ENCODE measurements at regions not wholly inside any gene's neighbourhood (a gene's known extent, or its start where the extent isn't known, plus 50 kb on each side); places are given as distances from the start of the nearest gene placed in this dataset.

GRCh38 chr6:97822632-97823031 is 539.6 kb upstream of the MMS22L start:
- no peak for DNase-seq

DNA sequence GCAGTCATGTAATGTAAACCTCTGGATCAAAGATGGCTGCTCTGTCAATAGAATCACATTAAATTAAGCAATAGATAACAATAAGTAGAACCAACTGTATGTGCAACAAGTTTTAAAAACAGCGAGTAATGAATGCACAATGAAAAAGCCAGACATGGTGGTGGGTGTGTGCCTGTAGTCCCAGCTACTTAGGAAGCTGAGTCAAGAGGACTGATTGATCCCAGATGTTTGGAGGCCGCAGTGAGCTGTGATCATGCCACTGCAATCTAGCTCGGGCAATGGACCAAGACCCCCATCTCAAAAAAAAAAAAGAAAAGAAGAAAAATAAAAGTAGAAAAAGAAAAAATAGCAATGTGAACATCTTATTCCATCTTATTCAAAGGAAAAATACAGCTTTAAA is 558.7 kb upstream of the MMS22L start:
- no peak for DNase-seq

DNA sequence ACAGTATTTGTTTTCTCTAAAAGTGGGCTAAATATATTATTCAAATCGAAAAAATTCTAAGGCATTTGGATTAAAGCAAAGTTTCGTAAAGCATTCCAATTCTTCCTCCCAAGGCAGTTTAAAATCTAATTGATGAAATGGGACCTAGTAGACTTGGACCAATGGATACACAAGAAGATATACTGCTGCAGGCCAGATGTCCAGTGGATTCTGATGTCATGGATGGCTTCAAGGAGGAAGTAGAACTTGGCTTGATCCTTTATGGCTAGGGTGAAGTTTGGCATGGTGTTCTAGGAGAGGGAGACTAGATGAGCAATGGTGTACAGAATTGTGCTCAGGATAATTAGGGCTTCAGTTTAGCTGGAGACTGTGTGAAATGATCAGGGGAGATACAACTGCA is 559.5 kb upstream of the MMS22L start:
- DNase-seq, result no peak

- DNase-seq, result no peak
Observed at GRCh38 chr6:97849390-97849789, 566.4 kb upstream of the MMS22L start.

DNA sequence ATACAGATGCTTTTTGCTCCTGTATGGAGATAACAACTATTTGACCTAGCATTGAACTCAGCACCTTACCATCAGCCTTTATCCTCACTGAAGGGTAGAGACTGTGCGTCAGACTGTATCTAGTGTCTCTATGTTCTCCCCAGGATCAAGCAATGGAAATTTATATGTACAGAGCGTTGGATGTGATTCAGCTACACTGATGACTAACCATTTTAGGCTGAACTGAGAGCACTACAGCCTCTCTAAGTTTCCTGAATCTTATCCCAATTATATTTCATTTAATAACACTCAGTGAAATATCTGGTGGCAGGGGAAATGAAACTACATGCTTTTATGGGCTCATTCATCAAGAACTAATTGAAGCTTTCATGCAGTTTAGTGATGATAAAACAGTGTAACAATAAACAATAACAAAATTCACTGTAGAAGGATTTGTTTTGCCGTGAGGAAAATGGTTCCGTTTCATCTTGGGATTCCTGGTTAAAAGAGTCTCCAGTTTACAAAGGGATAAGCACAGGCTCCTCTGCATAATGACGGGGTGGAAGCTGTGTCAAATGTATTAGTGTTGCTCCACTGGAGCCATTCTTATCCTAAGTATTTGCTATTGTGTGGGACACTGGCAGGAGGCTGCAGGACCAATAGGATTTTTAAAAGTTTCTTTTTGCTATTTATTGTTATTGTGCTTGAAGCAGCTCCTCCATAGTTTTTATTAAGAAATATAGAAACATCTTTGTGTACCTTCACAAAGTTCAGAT is 567.6 kb upstream of the MMS22L start:
- DNase-seq, result no peak

DNA sequence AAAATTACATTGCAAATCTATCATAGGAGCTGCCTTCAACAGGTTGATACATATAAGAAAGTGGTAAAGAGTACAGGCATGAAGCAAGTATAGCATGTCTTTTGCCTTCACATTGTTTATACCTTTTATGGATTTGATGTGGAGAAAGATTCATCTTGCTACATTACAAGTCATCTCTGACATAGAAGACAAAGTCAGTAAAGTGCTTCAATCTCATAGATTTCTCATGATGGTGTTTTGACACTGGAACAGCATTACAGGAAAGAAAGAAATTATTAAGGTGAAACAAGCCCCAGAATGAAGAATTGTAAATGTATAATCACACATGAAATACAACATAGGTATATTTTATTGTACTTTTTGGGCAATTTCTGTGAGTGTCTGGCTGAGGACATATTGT is 580.7 kb upstream of the MMS22L start:
- DNase-seq, result no peak

GRCh38 chr6:97864366-97864765 is 581.4 kb upstream of the MMS22L start:
- DNase-seq, result no peak

DNA sequence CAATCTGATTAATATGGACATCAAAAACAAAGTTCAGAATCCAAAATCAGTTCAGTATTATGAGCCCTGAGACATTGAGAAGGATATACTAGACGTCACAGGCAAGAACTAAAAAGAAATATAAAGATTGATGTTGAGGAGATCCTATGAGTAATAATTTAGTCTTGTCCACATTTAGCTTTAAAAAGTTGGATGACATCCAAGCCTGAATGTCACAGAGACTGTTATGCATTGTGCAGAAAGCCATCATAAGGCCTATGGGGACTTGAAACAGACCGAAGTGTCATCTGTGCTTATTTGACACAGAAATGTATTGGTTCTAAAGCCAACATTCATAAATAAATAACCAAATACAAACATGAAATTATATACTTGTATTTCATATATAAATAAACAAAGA is 581.8 kb upstream of the MMS22L start:
- DNase-seq, result no peak

DNA sequence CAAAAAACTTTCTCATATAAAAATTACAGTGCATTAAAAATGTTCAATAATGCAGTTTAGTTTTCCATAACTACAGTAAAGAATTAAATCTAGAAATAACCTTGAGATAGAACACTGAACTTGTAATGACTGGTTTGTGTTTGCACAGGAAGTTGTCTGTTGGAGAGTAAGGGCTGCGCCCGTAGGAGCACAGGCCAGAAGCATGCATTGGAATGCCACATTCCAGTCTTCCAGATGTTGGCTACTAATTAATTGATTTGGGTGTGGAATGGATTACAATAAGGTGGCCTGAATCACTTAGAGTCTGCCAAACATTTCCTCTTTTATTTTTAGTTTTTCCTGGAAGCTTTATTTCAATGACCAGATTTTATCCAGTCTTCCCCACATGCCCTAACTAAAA is 582.6 kb upstream of the MMS22L start:
- no peak for DNase-seq

GRCh38 chr6:97866616-97867015 is 583.6 kb upstream of the MMS22L start:
- no peak for DNase-seq

- no peak for DNase-seq
Observed at GRCh38 chr6:97867177-97867576, 584.2 kb upstream of the MMS22L start.

DNA sequence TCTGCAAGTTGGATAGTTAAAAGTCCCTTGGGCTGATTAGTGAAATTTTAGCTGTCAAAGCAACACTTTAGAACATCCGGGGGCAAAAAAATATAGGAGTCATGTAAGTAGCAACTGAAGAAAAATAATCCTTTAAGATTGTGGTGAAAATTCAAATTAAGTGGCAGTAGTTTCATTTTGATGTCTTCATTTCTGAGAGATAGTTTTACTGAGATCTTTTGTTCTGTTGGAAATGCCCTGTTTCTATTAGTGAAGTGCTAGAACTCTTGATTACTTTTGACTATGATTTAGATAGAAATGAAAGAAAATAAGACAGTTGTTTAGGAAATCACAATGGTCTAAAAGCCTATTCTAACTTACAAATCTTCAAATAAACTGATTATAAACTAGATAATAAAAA is 587.3 kb upstream of the MMS22L start:
- no peak for DNase-seq

DNA sequence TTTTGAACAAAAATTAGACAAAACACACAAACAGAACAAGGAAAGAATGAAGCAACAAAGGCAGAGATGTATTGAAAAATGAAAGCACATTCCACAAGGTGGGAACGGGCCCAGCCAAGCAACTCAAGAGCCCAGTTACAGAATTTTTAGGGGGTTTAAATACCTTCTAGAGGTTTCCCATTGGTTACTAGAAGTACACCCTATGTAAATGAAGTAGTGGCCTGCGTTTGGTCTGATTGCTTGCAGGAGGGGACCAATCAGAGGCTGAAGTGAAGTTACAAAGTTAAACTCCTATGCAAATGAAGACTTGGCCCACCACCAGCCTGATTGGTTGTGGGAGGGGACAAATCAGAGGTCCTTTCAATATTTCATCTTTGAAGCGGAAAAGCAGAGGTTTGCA is 593.7 kb upstream of the MMS22L start:
- no peak for DNase-seq

- no peak for DNase-seq
Observed at GRCh38 chr6:97882755-97883154, 599.7 kb upstream of the MMS22L start.

DNA sequence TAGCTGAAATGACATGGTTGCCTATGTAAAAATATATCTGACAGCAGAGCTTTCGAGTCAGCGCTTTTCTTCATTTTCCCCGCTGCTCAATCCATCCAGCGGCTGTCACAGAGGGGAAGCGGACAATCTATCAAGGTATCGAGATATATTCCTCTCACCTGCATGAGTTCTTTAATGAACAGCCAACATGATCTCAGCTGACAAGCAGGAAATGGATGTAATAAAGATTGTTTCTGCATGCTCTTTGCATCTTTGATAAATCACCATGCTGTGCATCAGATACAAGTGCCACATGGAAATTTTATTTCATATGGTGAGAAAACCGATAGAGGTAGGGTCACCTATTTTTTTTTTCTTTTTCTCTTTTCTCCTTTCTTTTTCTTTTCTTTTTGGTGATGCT is 602.3 kb upstream of the MMS22L start:
- no peak for DNase-seq

GRCh38 chr6:97885828-97886227 is 602.8 kb upstream of the MMS22L start:
- DNase-seq, result no peak

DNA sequence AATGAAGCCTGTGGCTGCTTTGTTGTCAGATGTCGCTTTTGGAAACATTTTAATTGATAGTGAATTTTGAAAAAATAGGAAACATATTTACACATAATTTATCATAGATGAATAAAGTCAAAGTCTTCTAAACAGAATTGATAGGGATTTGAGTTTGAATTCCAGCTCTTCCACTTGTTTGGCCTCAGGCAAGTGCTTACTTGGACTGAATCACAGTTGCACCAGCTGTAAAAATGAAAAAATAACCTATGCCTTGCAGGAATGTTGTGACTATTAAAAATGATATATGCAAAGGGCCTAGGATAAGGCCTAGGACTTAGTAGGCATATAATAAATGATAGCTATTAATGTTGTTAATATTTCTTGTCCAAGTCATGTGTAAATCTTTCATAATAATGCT is 618.5 kb upstream of the MMS22L start:
- DNase-seq, result no peak

DNA sequence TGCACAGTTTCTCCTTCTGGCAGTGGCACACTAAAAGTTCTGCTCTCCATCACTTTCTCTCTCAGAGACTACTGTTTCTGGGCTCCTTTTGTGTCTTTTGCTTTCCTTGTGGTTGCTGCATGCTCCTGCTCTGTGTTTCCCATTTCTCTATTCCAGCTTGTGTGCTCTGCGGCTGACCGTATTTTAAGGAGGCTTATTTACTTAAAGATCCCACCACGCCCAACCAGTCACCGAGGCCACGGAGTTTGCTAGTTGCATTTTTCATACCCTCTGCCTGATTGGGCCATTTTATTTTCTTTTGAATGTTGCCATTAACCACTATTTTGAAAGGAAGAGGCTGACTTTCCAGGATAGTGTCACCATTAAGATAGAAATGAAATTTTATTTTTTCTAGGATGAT is 626.4 kb upstream of the MMS22L start:
- DNase-seq, result no peak

DNA sequence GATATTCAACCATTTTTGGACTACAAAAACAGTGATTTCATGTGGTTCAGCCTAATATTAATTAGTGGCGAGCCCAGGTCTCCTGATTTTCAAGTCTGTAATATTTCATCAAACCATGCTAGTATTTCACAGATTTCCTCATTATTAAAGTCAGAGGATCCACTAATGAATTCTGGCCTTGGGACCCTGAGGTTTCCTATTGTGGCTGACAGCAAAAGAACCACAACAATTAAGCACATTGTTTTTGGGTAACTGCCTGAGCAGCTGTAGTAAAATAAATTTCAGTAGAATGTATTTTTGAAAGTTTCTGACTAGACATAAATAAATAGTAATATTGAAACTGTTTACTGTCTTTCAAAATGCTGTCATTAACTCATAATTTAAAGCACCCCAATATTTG is 630.7 kb upstream of the MMS22L start:
- DNase-seq, result no peak

DNA sequence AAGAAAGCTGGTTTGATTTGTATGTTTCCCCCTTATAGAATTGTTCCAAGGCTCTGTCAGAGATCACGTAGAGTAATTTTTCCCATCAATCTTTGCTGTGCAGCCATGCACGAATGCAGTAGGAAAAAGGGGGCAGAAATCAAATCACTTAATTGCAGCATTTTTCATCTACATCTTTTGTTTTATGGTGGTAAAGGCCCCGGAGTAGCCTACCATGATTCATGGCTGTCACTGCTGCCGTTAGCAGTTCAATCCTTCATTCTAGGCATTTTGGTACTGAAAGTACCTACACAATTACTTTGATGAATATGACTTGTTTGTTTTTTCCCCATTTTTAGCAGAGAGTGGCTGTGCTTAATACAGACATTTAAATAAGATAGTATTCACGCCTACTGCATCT is 631.9 kb upstream of the MMS22L start:
- DNase-seq, result no peak

DNA sequence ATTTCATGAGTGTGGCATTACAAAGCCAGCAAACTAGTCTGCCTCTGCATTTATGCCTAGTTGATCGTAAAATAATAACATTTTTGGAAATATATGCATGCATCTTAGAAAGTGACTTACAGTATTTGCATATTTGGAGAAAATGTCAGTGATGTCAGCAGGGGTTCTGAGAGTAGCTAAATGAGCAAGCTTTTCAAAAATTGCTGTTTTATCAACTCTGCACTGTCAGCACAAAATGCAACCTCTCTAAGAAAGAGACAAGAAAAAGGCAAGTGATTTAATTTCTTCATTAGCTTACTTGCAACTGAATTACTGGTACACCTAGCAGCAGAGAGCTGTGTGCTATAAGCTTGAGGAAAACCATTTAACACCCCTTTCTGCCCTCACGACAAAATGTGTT is 632.5 kb upstream of the MMS22L start:
- no peak for DNase-seq

GRCh38 chr6:97917369-97917768 is 634.4 kb upstream of the MMS22L start:
- no peak for DNase-seq

- no peak for DNase-seq
Observed at GRCh38 chr6:97919046-97919445, 636.0 kb upstream of the MMS22L start.

DNA sequence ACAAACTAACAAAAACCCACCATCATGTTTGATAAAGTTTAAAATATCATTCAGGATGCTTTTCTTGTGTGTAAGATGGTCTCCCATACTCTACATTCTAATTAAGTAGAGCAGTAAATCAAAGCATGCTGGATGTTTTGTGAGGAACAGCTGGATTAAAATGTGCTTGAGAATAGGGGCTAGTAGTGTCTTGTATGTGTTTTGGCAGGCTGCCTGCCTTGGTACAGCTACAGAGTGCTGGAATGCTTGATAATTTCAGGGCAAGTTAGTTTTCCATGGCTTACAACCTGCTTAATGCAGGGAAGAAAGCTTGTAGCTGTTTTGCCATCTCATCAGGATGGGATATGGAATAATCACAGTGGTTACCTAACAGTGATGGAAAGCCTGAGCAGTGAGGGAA is 636.6 kb upstream of the MMS22L start:
- DNase-seq, result no peak

GRCh38 chr6:97923249-97923648 is 640.2 kb upstream of the MMS22L start:
- no peak for DNase-seq

DNA sequence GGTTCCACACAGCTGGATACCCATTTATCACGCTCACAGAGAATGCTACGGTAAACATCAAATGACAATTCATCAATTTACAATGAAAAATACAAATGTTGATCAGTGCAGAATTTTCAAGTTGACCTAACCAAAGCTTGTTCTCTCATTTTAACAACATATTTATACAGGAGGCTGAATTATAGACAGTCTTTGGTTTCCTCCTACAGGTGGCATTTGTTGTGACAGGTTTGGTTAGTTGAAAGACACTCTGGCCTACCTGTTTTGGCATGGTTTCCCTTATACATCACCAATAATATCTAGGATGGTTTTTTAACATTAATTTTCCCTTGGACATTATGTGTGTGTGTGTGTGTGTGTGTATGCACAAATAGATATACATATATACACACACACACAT is 642.5 kb upstream of the MMS22L start:
- no peak for DNase-seq
